HepG2 (cell line): ENCODE measurements at regions not wholly inside any gene's neighbourhood (a gene's known extent, or its start where the extent isn't known, plus 50 kb on each side); places are given as distances from the start of the nearest gene placed in this dataset.

Experiments
- ATAC-seq: fragments of 200-7000 bp; cut with Tn5 transposase; 3 replicates; pipeline ENCODE4 v1.9.1; 2020; ENCODE audit warnings: mild to moderate bottlenecking, moderate library complexity
- BruUV-seq: library from RNA; stranded (reverse); fragments of 400-500 nt; replicated peaks from 2 replicates; lab custom pipeline; 2021; lab: Mats Ljungman, UMichigan
- CTCF ChIA-PET: fragments of 300-600 bp; formaldehyde crosslinking; extraction: SDS; loops from one replicate; lab custom pipeline; 2021; ENCODE audit warnings: low total read pairs, inconsistent platforms, low intra/inter-chr PET ratio; lab: Yijun Ruan, JAX
- POLR2A ChIA-PET: fragments of 350-600 bp; sonication (Branson Sonifier 250); formaldehyde crosslinking; loops from one replicate; lab custom pipeline; 2020; ENCODE audit warnings: antibody characterized with exemption, inconsistent platforms; lab: Yijun Ruan, JAX
- DNase-seq: peaks from one replicate; pipeline ENCODE4 v3.0.0-alpha.2; 2015; ENCODE audit warnings: low spot score
- FAIRE-seq: peaks from 3 replicates; lab custom pipeline; 2011; peaks lifted over from hg19 to GRCh38; lab: Jason Lieb, UNC
- H2AFZ ChIP-seq: one replicate; pipeline ENCODE4 v1.6.1; 2011; ENCODE audit warnings: low read length, inconsistent platforms
- H3K27ac ChIP-seq: fragments of 300-600 bp; 3 replicates; pipeline ENCODE4 v1.8.0; 2011; ENCODE audit warnings: mixed run types, mild to moderate bottlenecking, mixed read lengths, low read length, inconsistent platforms; ENCODE audit not compliant: insufficient read depth; ENCODE audit errors: extremely low read length
- H3K27me3 ChIP-seq, 2 experiments: fragments of 200-600 bp in 1 of 2; 2 replicates in 1 of 2; 3 replicates in 1 of 2; pipeline versions ENCODE4 v1.6.0 to v1.8.0; 2011; ENCODE audit warnings: low read length in 2 of 2, mild to moderate bottlenecking in 2 of 2, moderate library complexity in 2 of 2, inconsistent platforms in 1 of 2; ENCODE audit not compliant: insufficient read depth in 2 of 2, control insufficient read depth in 1 of 2
- H3K36me3 ChIP-seq, 2 experiments: fragments of 200-600 bp in 1 of 2; replicated peaks in 1 of 2; 2 replicates in 1 of 2; 3 replicates in 1 of 2; pipeline versions ENCODE4 v1.5.1 to v1.8.0; 2011; ENCODE audit warnings: low read length in 2 of 2, inconsistent platforms in 1 of 2; ENCODE audit not compliant: insufficient read depth in 2 of 2, control insufficient read depth in 1 of 2
- H3K4me1 ChIP-seq: 2 replicates; pipeline ENCODE4 v1.5.1; 2012; ENCODE audit warnings: low read length, inconsistent platforms; ENCODE audit not compliant: insufficient read depth
- H3K4me2 ChIP-seq: 2 replicates; pipeline ENCODE4 v1.6.0; 2011; ENCODE audit warnings: low read depth, low read length, inconsistent platforms
- H3K4me3 ChIP-seq, 3 experiments: fragments of 200-600 bp in 1 of 3; sonication (generic), shearing (Covaris generic) in 1 of 3; replicated peaks in 1 of 3; 2 replicates each; pipeline ENCODE4 v1.5.1; 2011 to 2016; ENCODE audit warnings: low read length in 3 of 3, inconsistent platforms in 2 of 3, low read depth in 2 of 3, mild to moderate bottlenecking in 2 of 3, control low read depth in 1 of 3, mixed read lengths in 1 of 3; ENCODE audit not compliant: insufficient read depth in 1 of 3
- H3K79me2 ChIP-seq: one replicate; pipeline ENCODE4 v1.6.1; 2011; ENCODE audit warnings: low read length, inconsistent platforms; ENCODE audit not compliant: insufficient read depth
- H3K9ac ChIP-seq: 2 replicates; pipeline ENCODE4 v1.6.0; 2011; ENCODE audit warnings: mild to moderate bottlenecking, low read depth, low read length, inconsistent platforms; ENCODE audit not compliant: insufficient read depth
- H3K9me3 ChIP-seq: 2 replicates; pipeline ENCODE4 v1.5.1; 2012; ENCODE audit warnings: mild to moderate bottlenecking, low read length
- H4K20me1 ChIP-seq: 2 replicates; pipeline ENCODE4 v1.6.0; 2011; ENCODE audit warnings: inconsistent platforms, mild to moderate bottlenecking, low read length, moderate library complexity; ENCODE audit not compliant: insufficient read depth
- CEBPG ChIP-seq: IDR thresholded peaks from 2 replicates; pipeline ENCODE4 v1.6.1; 2016
- ISL2 ChIP-seq: sonication (generic); formaldehyde crosslinking; IDR thresholded peaks from 2 replicates; pipeline ENCODE4 v1.5.0; 2020; ENCODE audit warnings: missing genetic modification reagents
- NFIC ChIP-seq: IDR thresholded peaks from 2 replicates; pipeline ENCODE4 v1.6.1; 2012; ENCODE audit warnings: mild to moderate bottlenecking, low read length, inconsistent platforms
- TBL1XR1 ChIP-seq: fragments of 150-350 bp; IDR thresholded peaks from 2 replicates; pipeline ENCODE4 v1.6.1; 2014; ENCODE audit warnings: borderline replicate concordance, low read length; ENCODE audit not compliant: partially characterized antibody
- TEAD3 ChIP-seq: optimal IDR thresholded peaks from 2 replicates; pipeline ENCODE3; 2016; ENCODE audit warnings: borderline replicate concordance
- TFDP1 ChIP-seq: IDR thresholded peaks from 2 replicates; pipeline ENCODE4 v1.6.1; 2016; ENCODE audit warnings: missing compliant biosample characterization, missing genetic modification reagents, borderline replicate concordance
- THAP9 ChIP-seq: sonication (generic); formaldehyde crosslinking; IDR thresholded peaks from 2 replicates; pipeline ENCODE4; 2020; ENCODE audit warnings: missing genetic modification reagents, mild to moderate bottlenecking, borderline replicate concordance
- ZBTB1 ChIP-seq: sonication (generic); formaldehyde crosslinking; IDR thresholded peaks from 2 replicates; pipeline ENCODE4 v1.4.0; 2020; ENCODE audit warnings: missing genetic modification reagents, borderline replicate concordance
- ZBTB49 ChIP-seq: sonication (generic); formaldehyde crosslinking; IDR thresholded peaks from 2 replicates; pipeline ENCODE4 v1.4.0; 2020; ENCODE audit warnings: missing genetic modification reagents, borderline replicate concordance
- ZNF224 ChIP-seq: sonication (generic); formaldehyde crosslinking; IDR thresholded peaks from 2 replicates; pipeline ENCODE4 v1.5.0; 2020; ENCODE audit warnings: mild to moderate bottlenecking, missing genetic modification reagents
- ZNF414 ChIP-seq: sonication (generic); formaldehyde crosslinking; IDR thresholded peaks from 2 replicates; pipeline ENCODE4 v1.5.0; 2020; ENCODE audit warnings: missing genetic modification reagents
- ZNF468 ChIP-seq: sonication (generic); formaldehyde crosslinking; IDR thresholded peaks from 2 replicates; pipeline ENCODE4 v1.8.0; 2022; ENCODE audit warnings: mild to moderate bottlenecking, moderate library complexity, missing genetic modification reagents
- ZNF713 ChIP-seq: sonication (generic); formaldehyde crosslinking; IDR thresholded peaks from 2 replicates; pipeline ENCODE4 v1.4.0; 2020; ENCODE audit warnings: mild to moderate bottlenecking, missing genetic modification reagents
- ZSCAN20 ChIP-seq: sonication (generic); formaldehyde crosslinking; IDR thresholded peaks from 2 replicates; pipeline ENCODE4 v1.4.0; 2020; ENCODE audit warnings: missing genetic modification reagents, mild to moderate bottlenecking, borderline replicate concordance
- ZSCAN29 ChIP-seq: sonication (generic); formaldehyde crosslinking; conservative IDR thresholded peaks from 2 replicates; pipeline ENCODE4 v1.4.0; 2020; ENCODE audit warnings: mild to moderate bottlenecking, missing genetic modification reagents
- WGBS: methylation state at CpG from one replicate; pipeline ENCODE4 v1.1.6; 2017; ENCODE audit warnings: low lambda C conversion rate; 5-methylcytosine and 5-hydroxymethylcytosine counted together
- in situ Hi-C: cut with HindIII; loops from 2 replicates; pipeline ENCODE4 v1.10.0; 2017; ENCODE audit warnings: low pct_unique_long_range_greater_than_20kb; ENCODE audit not compliant: extremely low pct_ligation_motif_present
- intact Hi-C: fragments of 100-400 bp; cut with micrococcal nuclease; formaldehyde crosslinking; loops from one replicate; pipeline ENCODE4 v1.10.0; 2022; ENCODE audit not compliant: unreplicated experiment

GRCh38 chr22:19664406-19664805 lies 49.9 kb upstream of the SEPTIN5 start:
- Histone ChIP-seq H3K9me3 (no peaks in the 10 kb centered on the region), H2AFZ (no peak overlapping the region), H3K4me1 (no peaks in the 10 kb centered on the region), H4K20me1 (no peaks in the 10 kb centered on the region; the same call in 1 of the 2 replicates), H3K9ac (no peak overlapping the region), H3K27me3 (peaks cover 4 to 60% of the 10 kb centered on the region in 2 experiments; a peak in 4 of 5 replicates), H3K79me2 (no peaks in the 10 kb centered on the region), H3K4me2 (no peak overlapping the region), H3K4me3 (no peak overlapping the region), H3K27ac (no peak overlapping the region), H3K36me3 (no peaks in the 10 kb centered on the region)
- ChIA-PET CTCF (no interaction called here), POLR2A (no interaction called here)
- in situ Hi-C loops (no loop called here), intact Hi-C loops (no loop called here)
- ATAC-seq (no peak), FAIRE-seq (no peak), DNase-seq (no peak)
- 52% methylated on average over 2 of the region's 2 CpGs for WGBS
- BruUV-seq = no TSS peak
- TF ChIP-seq ZNF468 (no peak), ZBTB49 (CRISPR knock-in tag) (no peak), NFIC (no peak), ZNF414 (CRISPR knock-in tag) (no peak), ZSCAN20 (CRISPR knock-in tag) (no peak), THAP9 (CRISPR knock-in tag) (no peak), ZNF713 (CRISPR knock-in tag) (no peak), ZNF224 (CRISPR knock-in tag) (no peak), TFDP1 (CRISPR knock-in tag) (no peak), CEBPG (CRISPR knock-in tag) (no peak), ISL2 (CRISPR knock-in tag) (no peak), TEAD3 (CRISPR knock-in tag) (no peak), ZSCAN29 (CRISPR knock-in tag) (no peak), TBL1XR1 (no peak), ZBTB1 (CRISPR knock-in tag) (no peak)
